GM20000 (cell line): ENCODE measurements at regions not wholly inside any gene's neighbourhood (a gene's known extent, or its start where the extent isn't known, plus 50 kb on each side); places are given as distances from the start of the nearest gene placed in this dataset.

Source experiments
- DNase-seq: peaks from one replicate; pipeline ENCODE4 v3.0.0; 2012; ENCODE audit warnings: low spot score
- TF ChIP-seq, protein P1 (sequence below): IDR thresholded peaks from 2 replicates; pipeline ENCODE4 v1.5.1; 2012; ENCODE audit warnings: mild to moderate bottlenecking, control low read depth; ENCODE audit errors: extremely low read depth, missing control alignments

- no peak for DNase-seq
- TF ChIP-seq, protein P1, sequence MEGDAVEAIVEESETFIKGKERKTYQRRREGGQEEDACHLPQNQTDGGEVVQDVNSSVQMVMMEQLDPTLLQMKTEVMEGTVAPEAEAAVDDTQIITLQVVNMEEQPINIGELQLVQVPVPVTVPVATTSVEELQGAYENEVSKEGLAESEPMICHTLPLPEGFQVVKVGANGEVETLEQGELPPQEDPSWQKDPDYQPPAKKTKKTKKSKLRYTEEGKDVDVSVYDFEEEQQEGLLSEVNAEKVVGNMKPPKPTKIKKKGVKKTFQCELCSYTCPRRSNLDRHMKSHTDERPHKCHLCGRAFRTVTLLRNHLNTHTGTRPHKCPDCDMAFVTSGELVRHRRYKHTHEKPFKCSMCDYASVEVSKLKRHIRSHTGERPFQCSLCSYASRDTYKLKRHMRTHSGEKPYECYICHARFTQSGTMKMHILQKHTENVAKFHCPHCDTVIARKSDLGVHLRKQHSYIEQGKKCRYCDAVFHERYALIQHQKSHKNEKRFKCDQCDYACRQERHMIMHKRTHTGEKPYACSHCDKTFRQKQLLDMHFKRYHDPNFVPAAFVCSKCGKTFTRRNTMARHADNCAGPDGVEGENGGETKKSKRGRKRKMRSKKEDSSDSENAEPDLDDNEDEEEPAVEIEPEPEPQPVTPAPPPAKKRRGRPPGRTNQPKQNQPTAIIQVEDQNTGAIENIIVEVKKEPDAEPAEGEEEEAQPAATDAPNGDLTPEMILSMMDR = no peak
Observed at GRCh38 chr17:13266606-13267005, 248.8 kb upstream of the ELAC2 start.

DNA sequence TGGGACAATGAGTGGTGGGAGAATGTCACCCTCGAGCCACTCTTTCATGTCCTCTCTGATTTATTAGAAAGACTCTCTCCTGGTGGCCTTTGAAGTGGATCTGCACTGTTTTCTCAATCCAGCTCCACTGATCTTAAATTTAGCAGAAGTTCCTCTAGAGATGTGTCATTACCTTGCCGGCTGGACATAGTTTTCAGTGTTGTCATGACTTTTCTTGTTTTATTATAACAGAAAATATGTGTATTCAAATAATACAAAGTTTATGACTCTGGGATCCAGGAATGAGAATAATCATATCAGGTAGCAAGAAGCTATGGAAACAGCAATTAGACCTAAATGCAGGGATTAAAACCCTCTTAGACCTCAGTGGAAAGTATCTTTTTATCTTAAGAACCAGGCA is 247.5 kb upstream of the ELAC2 start:
- DNase-seq = no peak

DNA sequence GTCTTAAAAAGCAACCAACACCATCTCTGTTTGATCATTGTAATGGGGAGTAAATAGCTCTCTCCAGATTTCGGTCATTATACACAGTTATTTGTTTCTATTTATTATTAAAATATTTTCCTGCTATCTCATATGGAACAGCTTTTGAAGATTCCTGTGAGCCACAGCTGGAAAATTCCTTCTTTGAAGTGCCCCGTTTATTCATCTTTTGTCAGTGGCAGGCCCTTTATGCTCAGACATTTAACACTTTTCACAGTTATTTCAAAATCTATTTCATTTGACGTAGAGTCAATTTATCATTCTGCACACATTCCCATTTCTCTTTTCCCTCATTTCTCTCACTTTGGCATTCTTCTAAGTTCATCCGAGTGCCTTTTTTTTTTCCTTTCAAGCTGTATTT is 245.9 kb upstream of the ELAC2 start:
- TF ChIP-seq, protein P1 = no peak
- no peak for DNase-seq

More for the DNA sequence above, 247.5 kb upstream of the ELAC2 start:
- TF ChIP-seq, protein P1 = no peak

- TF ChIP-seq, protein P1 = no peak
- DNase-seq = no peak
Observed at GRCh38 chr17:13256545-13256944, 238.7 kb upstream of the ELAC2 start.

DNA sequence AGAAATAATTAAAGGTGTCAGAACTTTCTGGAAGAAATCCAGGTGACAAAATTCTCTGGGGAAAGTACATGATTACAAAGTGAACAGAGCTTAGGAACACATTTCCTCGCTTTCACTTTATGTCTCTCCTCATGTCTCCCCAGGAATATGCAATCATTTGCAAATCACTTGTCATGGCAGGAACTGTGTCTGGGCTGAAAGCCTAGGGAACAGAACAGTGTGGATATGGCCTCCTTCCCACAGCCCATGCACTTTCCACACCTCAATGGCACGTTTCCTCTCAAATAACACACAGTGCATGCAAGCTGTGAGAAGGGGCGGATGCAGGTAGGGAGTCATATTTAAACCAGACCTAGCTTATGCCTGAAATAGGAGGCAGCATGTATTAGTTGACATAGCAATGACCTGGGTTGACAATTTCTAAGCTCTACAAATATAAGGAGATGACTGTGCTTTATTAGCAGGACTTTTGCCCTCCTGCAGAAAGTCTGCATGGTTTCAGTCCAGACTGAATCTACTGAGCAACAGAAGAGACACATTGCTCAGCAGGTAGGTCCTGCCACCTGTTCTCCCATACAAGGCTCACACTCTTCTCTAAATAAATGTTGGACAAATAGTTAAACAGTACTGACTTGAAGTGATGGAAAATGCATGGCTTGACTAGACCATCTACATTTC is 236.0 kb upstream of the ELAC2 start:
- TF ChIP-seq, protein P1 = no peak
- DNase-seq = no peak

DNA sequence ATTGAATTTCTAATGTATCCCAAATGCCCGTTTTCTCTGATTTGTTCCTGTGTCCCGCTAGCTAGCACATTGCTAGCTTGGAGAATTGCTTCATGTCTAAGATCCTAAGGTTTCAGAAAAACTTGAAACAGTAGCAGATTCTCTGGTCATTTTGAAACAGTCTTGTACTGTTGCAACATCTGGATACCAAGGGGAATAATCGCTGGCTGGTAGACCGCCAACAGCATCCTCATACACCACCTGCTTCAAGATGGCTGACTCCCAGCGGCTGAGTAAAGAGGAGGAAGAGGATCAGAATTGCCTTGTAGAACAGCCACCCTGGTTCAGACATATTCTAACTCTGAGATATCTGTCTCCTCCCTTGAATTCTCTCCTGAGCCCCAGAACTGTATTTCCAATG is 226.7 kb upstream of the ELAC2 start:
- no peak for DNase-seq
- TF ChIP-seq, protein P1 = no peak

DNA sequence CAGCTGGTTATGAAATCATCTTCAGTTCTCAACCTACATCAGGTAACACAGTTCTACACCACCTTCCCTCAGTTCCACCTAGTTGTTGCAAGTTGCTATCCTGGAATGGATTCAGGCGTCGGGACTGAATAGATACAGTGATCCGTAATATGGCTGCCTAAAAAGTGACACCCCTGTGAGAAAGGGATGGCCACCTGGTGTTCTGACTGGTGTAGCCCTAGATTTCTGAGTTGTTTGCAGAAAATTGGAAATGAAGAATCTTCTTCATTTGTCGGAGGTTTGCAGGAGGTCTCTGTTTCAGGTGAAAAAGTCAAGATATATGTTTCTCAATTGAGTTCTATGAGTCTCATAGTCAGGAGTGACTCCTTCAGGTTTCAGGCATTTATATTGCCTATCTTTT is 225.8 kb upstream of the ELAC2 start:
- TF ChIP-seq, protein P1 = no peak
- no peak for DNase-seq
